Heart right ventricle (tissue), 16 donors: ENCODE measurements at regions not wholly inside any gene's neighbourhood (a gene's known extent, or its start where the extent isn't known, plus 50 kb on each side); places are given as distances from the start of the nearest gene placed in this dataset.

Experiments used
- ATAC-seq, 8 donors: fragments of 200-7000 bp; cut with Tn5 transposase; one replicate each; pipeline ENCODE4 v1.9.1; 2020; ENCODE audit warnings: mild to moderate bottlenecking in 8 of 8, moderate library complexity in 8 of 8, moderate number of reproducible peaks in 1 of 8
- DNase-seq, 2 donors: peaks; one replicate each; pipeline ENCODE4 v3.0.0-alpha.2; 2020
- H3K27ac ChIP-seq, 10 donors: fragments of 200-600 bp; sonication (generic) in 2 of 10; one replicate each; pipeline versions ENCODE4 v1.5.0 to v1.8.0; 2020 to 2022; ENCODE audit warnings: mild to moderate bottlenecking in 3 of 10
- H3K27me3 ChIP-seq, 7 donors: fragments of 200-600 bp; one replicate each; pipeline ENCODE4 v1.8.0; 2021 to 2022; ENCODE audit warnings: mild to moderate bottlenecking in 2 of 7
- H3K36me3 ChIP-seq, 9 donors: fragments of 200-600 bp; sonication (generic) in 1 of 9; one replicate each; pipeline versions ENCODE4 v1.5.0 to v1.8.0; 2020 to 2022; ENCODE audit warnings: mild to moderate bottlenecking in 2 of 9
- H3K4me1 ChIP-seq, 9 donors: fragments of 200-600 bp; sonication (generic) in 1 of 9; one replicate each; pipeline versions ENCODE4 v1.5.0 to v1.8.0; 2020 to 2022; ENCODE audit warnings: mild to moderate bottlenecking in 4 of 9
- H3K4me3 ChIP-seq, 10 donors: fragments of 200-600 bp; sonication (generic) in 2 of 10; one replicate each; pipeline versions ENCODE4 v1.5.0 to v1.8.0; 2020 to 2022; ENCODE audit warnings: mild to moderate bottlenecking in 7 of 10, moderate library complexity in 2 of 10
- H3K9me3 ChIP-seq, 11 donors: fragments of 200-600 bp in 10 of 11; sonication (generic) in 2 of 11; one replicate each; pipeline versions ENCODE4 v1.5.0 to v1.8.0; 2013 to 2022; ENCODE audit warnings: mild to moderate bottlenecking in 2 of 11, control low read depth in 1 of 11, moderate library complexity in 1 of 11
- WGBS, 2 donors: extraction: QIAGEN DNeasy Blood & Tissue Kit; methylation state at CpG; one replicate each; pipeline ENCODE4 v1.1.7; 2013; ENCODE audit warnings: inconsistent platforms in 1 of 2; 5-methylcytosine and 5-hydroxymethylcytosine counted together
- intact Hi-C, 10 donors: fragments of 100-400 bp; cut with DNase I; formaldehyde crosslinking; loops; one replicate each; pipeline versions ENCODE4 v1.11.1 to v1.14.2; 2022
- TF ChIP-seq, protein P1 (sequence below), 9 donors: fragments of 200-600 bp; sonication (generic) in 2 of 9; IDR thresholded peaks; one replicate each; pipeline versions ENCODE4 v1.5.0 to v1.8.0; 2021 to 2022; ENCODE audit warnings: antibody characterized with exemption in 9 of 9, mild to moderate bottlenecking in 5 of 9, moderate library complexity in 1 of 9
- donor health status: Arrhythmogenic right ventricular cardiomyopathy.
- donor health status: ischemic (EF 13 %, LVEDD 7.1; RV severe dilation, severe dysfunction).
- donor health status: healthy with polysubstance abuse.
- donor health status: DM: no; HTN: yes; CAD: no.
- donor health status: DM: no; HTN: no; CAD: no.
- donor health status: ischemic (EF 25% LVEDD 6.9; RV normal size, moderate dysfunction).
- donor health status: ischemic (EF 25% LVEDD 5.7; RV mildly dilated, moderate dysfunction).
- donor health status: healthy.
- donor health status: DM: yes; HTN: yes; CAD: no.
- donor health status: Ischemic cardiomyopathy.
- donor health status: ischemic (EF 35%, LVEDD 5.7; RV mildly dilated, moderate dysfunction).
- donor health status: nonischemic (EF 11% LVEDD 7.7; RV severe dilation, severe dysfunction).
- donor health status: DM: yes; HTN: yes; CAD: no.
- donor health status: PGD.
- donor health status: ischemic (EF 29% LVEDD 5.4; RV normal size, mild dysfunction).
- donor health status: nonischemic (EF 23%, LVEDD 6.1; RV moderate dilation, normal function).

DNA sequence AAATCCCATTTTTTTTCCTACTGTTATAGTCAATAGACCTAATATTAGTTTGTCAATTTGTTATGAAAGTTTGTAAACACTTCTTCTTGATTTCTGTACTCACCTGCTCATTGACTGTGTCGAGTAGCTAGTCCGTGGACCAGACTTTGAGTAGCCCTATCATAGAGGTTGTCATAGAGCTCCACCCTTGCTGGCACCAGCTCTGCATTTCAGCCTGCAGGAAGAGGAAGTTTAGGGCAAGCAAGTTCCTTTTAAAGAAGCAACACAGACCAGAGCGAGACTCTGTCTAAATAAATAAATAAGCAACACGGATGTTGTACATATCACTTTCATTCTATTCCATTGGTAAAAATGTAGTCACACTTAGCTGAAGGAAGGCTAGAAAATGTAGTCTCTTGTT, 74.0 kb downstream of the MCFD2 start:
- Histone ChIP-seq H3K36me3 (no peaks in the 10 kb centered on the region), H3K4me1 (peaks cover 7 to 31% (median 20%) of the 10 kb centered on the region in 9 donors), H3K4me3 (no peak overlapping the region), H3K9me3 (no peaks in the 10 kb centered on the region), H3K27me3 (no peaks in the 10 kb centered on the region), H3K27ac (peak overlapping the region in 1 of 10 donors; percentile 67)
- intact Hi-C loops, result no loop called here
- no peak for ATAC-seq
- TF ChIP-seq, protein P1, sequence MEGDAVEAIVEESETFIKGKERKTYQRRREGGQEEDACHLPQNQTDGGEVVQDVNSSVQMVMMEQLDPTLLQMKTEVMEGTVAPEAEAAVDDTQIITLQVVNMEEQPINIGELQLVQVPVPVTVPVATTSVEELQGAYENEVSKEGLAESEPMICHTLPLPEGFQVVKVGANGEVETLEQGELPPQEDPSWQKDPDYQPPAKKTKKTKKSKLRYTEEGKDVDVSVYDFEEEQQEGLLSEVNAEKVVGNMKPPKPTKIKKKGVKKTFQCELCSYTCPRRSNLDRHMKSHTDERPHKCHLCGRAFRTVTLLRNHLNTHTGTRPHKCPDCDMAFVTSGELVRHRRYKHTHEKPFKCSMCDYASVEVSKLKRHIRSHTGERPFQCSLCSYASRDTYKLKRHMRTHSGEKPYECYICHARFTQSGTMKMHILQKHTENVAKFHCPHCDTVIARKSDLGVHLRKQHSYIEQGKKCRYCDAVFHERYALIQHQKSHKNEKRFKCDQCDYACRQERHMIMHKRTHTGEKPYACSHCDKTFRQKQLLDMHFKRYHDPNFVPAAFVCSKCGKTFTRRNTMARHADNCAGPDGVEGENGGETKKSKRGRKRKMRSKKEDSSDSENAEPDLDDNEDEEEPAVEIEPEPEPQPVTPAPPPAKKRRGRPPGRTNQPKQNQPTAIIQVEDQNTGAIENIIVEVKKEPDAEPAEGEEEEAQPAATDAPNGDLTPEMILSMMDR (IDR thresholded peaks at IDR 0.05), result no peak
- no peak for DNase-seq
- WGBS, 2 donors, result 66 to 73% methylated on average over 4 of the region's 4 CpGs

- TF ChIP-seq, protein P1 (IDR thresholded peaks at IDR 0.05), result no peak
- WGBS, 2 donors, result 72 to 80% methylated on average over 3 of the region's 3 CpGs
- no peak overlapping the region for H3K4me3 ChIP-seq
- intact Hi-C loops, result no loop called here
- ATAC-seq (no peak), DNase-seq (no peak)
- peaks cover 0 to 24% (median 9%) of the 10 kb centered on the region in 9 donors for H3K4me1 ChIP-seq
- H3K36me3 ChIP-seq, result no peaks in the 10 kb centered on the region
- H3K27ac ChIP-seq, result no peak overlapping the region
- H3K9me3 ChIP-seq, result no peaks in the 10 kb centered on the region
- no peaks in the 10 kb centered on the region for H3K27me3 ChIP-seq
These were observed 76.6 kb downstream of the MCFD2 start for GRCh38 chr2:46839045-46839444.

DNA sequence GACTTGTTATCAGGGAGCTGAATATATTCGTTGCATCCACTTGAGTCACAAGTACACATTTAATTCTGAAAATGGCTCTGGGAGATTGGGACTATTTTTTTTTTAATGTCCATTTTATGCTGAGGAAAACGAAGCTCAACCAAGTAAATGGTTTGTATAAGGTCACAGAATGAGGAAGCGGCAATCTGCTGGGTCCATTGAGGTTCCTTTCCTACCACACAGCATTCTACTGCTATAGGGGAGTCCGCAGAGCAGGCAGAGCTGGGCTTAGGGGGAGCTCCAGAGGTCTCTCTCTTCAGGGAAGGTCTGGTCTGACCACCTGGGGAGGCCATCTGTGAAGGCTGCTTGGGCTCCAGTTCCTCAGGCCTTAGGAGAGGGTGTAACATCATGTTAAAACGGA, 77.9 kb downstream of the MCFD2 start:
- peaks cover 0 to 24% (median 9%) of the 10 kb centered on the region in 9 donors for H3K4me1 ChIP-seq
- H3K27me3 ChIP-seq, result no peaks in the 10 kb centered on the region
- no peak for DNase-seq
- H3K4me3 ChIP-seq, result no peak overlapping the region
- intact Hi-C loops, result no loop called here
- H3K9me3 ChIP-seq, result no peaks in the 10 kb centered on the region
- ATAC-seq, result no peak
- WGBS, 2 donors, result 83 to 87% methylated on average over 5 of the region's 5 CpGs
- TF ChIP-seq, protein P1 (IDR thresholded peaks at IDR 0.05), result no peak
- no peaks in the 10 kb centered on the region for H3K36me3 ChIP-seq
- no peak overlapping the region for H3K27ac ChIP-seq

GRCh38 chr2:46837112-46837454, 78.5 kb downstream of the MCFD2 start:
- H3K27me3 ChIP-seq, result no peaks in the 10 kb centered on the region
- intact Hi-C loops, result no loop called here
- H3K9me3 ChIP-seq, result no peaks in the 10 kb centered on the region
- no peaks in the 10 kb centered on the region for H3K36me3 ChIP-seq
- H3K4me3 ChIP-seq, result no peak overlapping the region
- DNase-seq (no peak), ATAC-seq (no peak)
- H3K4me1 ChIP-seq, result peaks cover 0 to 22% (median 9%) of the 10 kb centered on the region in 9 donors
- no peak overlapping the region for H3K27ac ChIP-seq
- WGBS, 2 donors, result 94% methylated on average over 10 of the region's 10 CpGs
- TF ChIP-seq, protein P1 (IDR thresholded peaks at IDR 0.05), result no peak
